ENCODE measurements at regions not wholly inside any gene's neighbourhood (a gene's known extent, or its start where the extent isn't known, plus 50 kb on each side); places are given as distances from the start of the nearest gene placed in this dataset.

- H3K9me3 ChIP-seq (ENCODE audit: control insufficient read depth in 1 of 2, insufficient read depth in 1 of 2, low read length in 2 of 2), result no peaks in the 10 kb centered on the region
- no peak overlapping the region for H3K4me3 Mint-ChIP-seq
- no peaks in the 10 kb centered on the region for H3K27me3 ChIP-seq (ENCODE audit: control insufficient read depth in 1 of 2, insufficient read depth in 2 of 2, low read length in 2 of 2)
- no peaks in the 10 kb centered on the region for H3K36me3 ChIP-seq (ENCODE audit: insufficient read depth, low read length)
- no peaks in the 10 kb centered on the region for H3K4me1 ChIP-seq (ENCODE audit: insufficient read depth, low read length)
- H3K27ac ChIP-seq (ENCODE audit: low read depth in 1 of 2, low read length in 2 of 2), result no peak overlapping the region
- no peak for DNase-seq
- H3K27me3 Mint-ChIP-seq, result no peaks in the 10 kb centered on the region
- ATAC-seq (ENCODE audit: poor library complexity), result no peak
- H3K4me1 Mint-ChIP-seq (ENCODE audit: low read depth), result no peaks in the 10 kb centered on the region
- no peaks in the 10 kb centered on the region for H3K9me3 Mint-ChIP-seq
- no peaks in the 10 kb centered on the region for H3K36me3 Mint-ChIP-seq (ENCODE audit: low read depth)
- H3K4me3 ChIP-seq (ENCODE audit: low read length), result no peak overlapping the region
- intact Hi-C loops (cut with DNase I, micrococcal nuclease), result no loop called here
- TF ChIP-seq CTCF (IDR thresholded peaks at IDR 0.05), result no peak
- no peak overlapping the region for H3K27ac Mint-ChIP-seq
- ChIA-PET POLR2A (no interaction called here), CTCF (no interaction called here)
These were observed 82.0 kb upstream of the PTHLH start for GRCh38 chr12:28054583-28054982.

- Mint-ChIP-seq H3K9me3 (no peaks in the 10 kb centered on the region), H3K4me1 (ENCODE audit: low read depth) (no peaks in the 10 kb centered on the region), H3K4me3 (no peak overlapping the region), H3K36me3 (ENCODE audit: low read depth) (no peaks in the 10 kb centered on the region), H3K27ac (no peak overlapping the region), H3K27me3 (no peaks in the 10 kb centered on the region)
- Histone ChIP-seq H3K27ac (ENCODE audit: low read depth in 1 of 2, low read length in 2 of 2) (no peak overlapping the region), H3K9me3 (ENCODE audit: control insufficient read depth in 1 of 2, insufficient read depth in 1 of 2, low read length in 2 of 2) (no peaks in the 10 kb centered on the region), H3K4me3 (ENCODE audit: low read length) (no peak overlapping the region), H3K4me1 (ENCODE audit: insufficient read depth, low read length) (no peaks in the 10 kb centered on the region), H3K27me3 (ENCODE audit: control insufficient read depth in 1 of 2, insufficient read depth in 2 of 2, low read length in 2 of 2) (no peaks in the 10 kb centered on the region), H3K36me3 (ENCODE audit: insufficient read depth, low read length) (no peaks in the 10 kb centered on the region)
- ATAC-seq (ENCODE audit: poor library complexity) (no peak), DNase-seq (no peak)
- POLR2A ChIA-PET, result no interaction called here
- no peak for TF ChIP-seq CTCF (IDR thresholded peaks at IDR 0.05)
- CTCF ChIA-PET, result no interaction called here
- intact Hi-C loops (cut with DNase I, micrococcal nuclease), result no loop called here
These were observed 85.5 kb upstream of the PTHLH start for GRCh38 chr12:28057856-28058615.

- Mint-ChIP-seq H3K27ac (no peak overlapping the region), H3K4me1 (ENCODE audit: low read depth) (no peaks in the 10 kb centered on the region), H3K27me3 (no peaks in the 10 kb centered on the region), H3K9me3 (no peaks in the 10 kb centered on the region), H3K4me3 (no peak overlapping the region), H3K36me3 (ENCODE audit: low read depth) (no peaks in the 10 kb centered on the region)
- Histone ChIP-seq H3K36me3 (ENCODE audit: insufficient read depth, low read length) (no peaks in the 10 kb centered on the region), H3K4me1 (ENCODE audit: insufficient read depth, low read length) (no peaks in the 10 kb centered on the region), H3K27me3 (ENCODE audit: control insufficient read depth in 1 of 2, insufficient read depth in 2 of 2, low read length in 2 of 2) (no peaks in the 10 kb centered on the region), H3K9me3 (ENCODE audit: control insufficient read depth in 1 of 2, insufficient read depth in 1 of 2, low read length in 2 of 2) (no peaks in the 10 kb centered on the region), H3K27ac (ENCODE audit: low read depth in 1 of 2, low read length in 2 of 2) (no peak overlapping the region), H3K4me3 (ENCODE audit: low read length) (no peak overlapping the region)
- ChIA-PET CTCF (no interaction called here), POLR2A (no interaction called here)
- no peak for TF ChIP-seq CTCF (IDR thresholded peaks at IDR 0.05)
- DNase-seq, result no peak
- ATAC-seq (ENCODE audit: poor library complexity), result no peak
- intact Hi-C loops (cut with DNase I, micrococcal nuclease), result no loop called here
These were observed 86.7 kb upstream of the PTHLH start for GRCh38 chr12:28059220-28059619.

Data from CD4-positive, alpha-beta T cell (primary cell).